ENCODE measurements at regions not wholly inside any gene's neighbourhood (a gene's known extent, or its start where the extent isn't known, plus 50 kb on each side); places are given as distances from the start of the nearest gene placed in this dataset.

- TF ChIP-seq CTCF (IDR thresholded peaks at IDR 0.05; ENCODE audit: extremely low read depth in 1 of 2, insufficient read depth in 1 of 2, low read depth in 1 of 2, low read length in 2 of 2) (no peak), POLR2A (IDR thresholded peaks at IDR 0.05; ENCODE audit: low read depth, low read length) (no peak)
Observed at GRCh38 chr5:167286891-167287290, 1004.6 kb upstream of the WWC1 start.

All from endothelial cell of umbilical vein (primary cell).